BE2C (cell line): ENCODE measurements at regions not wholly inside any gene's neighbourhood (a gene's known extent, or its start where the extent isn't known, plus 50 kb on each side); places are given as distances from the start of the nearest gene placed in this dataset.

Source experiments
- DNase-seq: peaks from one replicate; pipeline ENCODE4 v3.0.0-alpha.2; 2020
- H3K27me3 ChIP-seq: fragments of 250-450 bp; sonication (Bioruptor Pico); 2 replicates; pipeline ENCODE4 v1.5.1; 2020; ENCODE audit warnings: mild to moderate bottlenecking
- H3K36me3 ChIP-seq: fragments of 250-450 bp; sonication (Bioruptor Pico); 2 replicates; pipeline ENCODE4 v1.5.1; 2020; ENCODE audit warnings: mild to moderate bottlenecking
- H3K4me1 ChIP-seq: fragments of 250-450 bp; sonication (Bioruptor Pico); 2 replicates; pipeline ENCODE4 v1.5.1; 2020
- H3K4me3 ChIP-seq: 2 replicates; pipeline ENCODE4 v1.5.1; 2011; ENCODE audit warnings: low read depth, low read length
- H3K9me3 ChIP-seq: fragments of 250-450 bp; sonication (Bioruptor Pico); 2 replicates; pipeline ENCODE4 v1.5.1; 2020
- TF ChIP-seq, protein P1 (sequence below): IDR thresholded peaks from 2 replicates; pipeline ENCODE4 v1.5.1; 2012; ENCODE audit warnings: mild to moderate bottlenecking, low read depth, low read length

DNA sequence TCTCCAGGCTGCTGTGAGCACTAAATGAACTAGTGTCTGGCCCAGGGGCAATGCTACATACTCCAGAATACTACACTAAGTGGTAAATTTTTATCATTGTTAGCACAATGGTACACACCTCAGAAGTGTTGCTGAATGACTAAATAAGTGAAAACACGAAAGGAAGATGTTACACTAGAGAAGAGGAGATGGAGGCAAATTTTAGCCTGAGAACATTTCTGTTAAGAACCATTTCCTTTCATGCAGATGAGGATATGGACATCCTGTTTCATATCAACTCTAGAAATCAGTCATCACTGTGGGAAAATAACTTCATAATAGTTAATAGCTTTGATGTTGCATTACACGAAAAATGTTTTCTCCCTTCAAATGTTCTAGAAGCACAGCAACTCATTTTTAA, 117.6 kb upstream of the STK17B start:
- no peaks in the 10 kb centered on the region for H3K9me3 ChIP-seq
- H3K36me3 ChIP-seq, result no peaks in the 10 kb centered on the region
- no peak for DNase-seq
- no peak overlapping the region for H3K4me3 ChIP-seq
- TF ChIP-seq, protein P1, sequence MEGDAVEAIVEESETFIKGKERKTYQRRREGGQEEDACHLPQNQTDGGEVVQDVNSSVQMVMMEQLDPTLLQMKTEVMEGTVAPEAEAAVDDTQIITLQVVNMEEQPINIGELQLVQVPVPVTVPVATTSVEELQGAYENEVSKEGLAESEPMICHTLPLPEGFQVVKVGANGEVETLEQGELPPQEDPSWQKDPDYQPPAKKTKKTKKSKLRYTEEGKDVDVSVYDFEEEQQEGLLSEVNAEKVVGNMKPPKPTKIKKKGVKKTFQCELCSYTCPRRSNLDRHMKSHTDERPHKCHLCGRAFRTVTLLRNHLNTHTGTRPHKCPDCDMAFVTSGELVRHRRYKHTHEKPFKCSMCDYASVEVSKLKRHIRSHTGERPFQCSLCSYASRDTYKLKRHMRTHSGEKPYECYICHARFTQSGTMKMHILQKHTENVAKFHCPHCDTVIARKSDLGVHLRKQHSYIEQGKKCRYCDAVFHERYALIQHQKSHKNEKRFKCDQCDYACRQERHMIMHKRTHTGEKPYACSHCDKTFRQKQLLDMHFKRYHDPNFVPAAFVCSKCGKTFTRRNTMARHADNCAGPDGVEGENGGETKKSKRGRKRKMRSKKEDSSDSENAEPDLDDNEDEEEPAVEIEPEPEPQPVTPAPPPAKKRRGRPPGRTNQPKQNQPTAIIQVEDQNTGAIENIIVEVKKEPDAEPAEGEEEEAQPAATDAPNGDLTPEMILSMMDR, result no peak
- H3K4me1 ChIP-seq, result no peaks in the 10 kb centered on the region
- no peaks in the 10 kb centered on the region for H3K27me3 ChIP-seq

DNA sequence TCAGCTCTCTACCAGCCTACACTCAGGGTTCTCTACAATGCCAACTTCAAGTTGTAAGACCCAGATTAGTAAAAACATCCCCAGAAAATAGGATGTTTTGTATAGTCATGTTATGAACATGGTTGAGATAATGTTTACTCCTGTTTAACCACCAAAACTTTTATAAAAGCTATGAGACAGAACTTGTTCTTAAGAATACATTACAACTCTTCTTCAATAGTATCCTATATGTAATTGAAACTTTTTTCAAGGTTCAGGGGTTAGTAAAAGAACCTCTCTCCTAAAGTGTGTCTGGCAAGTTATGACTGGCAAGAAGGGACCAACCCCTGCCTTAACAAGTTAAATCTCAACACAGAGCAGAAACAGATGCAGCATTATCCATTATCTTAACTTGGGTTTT, 118.8 kb upstream of the STK17B start:
- DNase-seq, result no peak
- H3K4me1 ChIP-seq, result no peaks in the 10 kb centered on the region
- no peak overlapping the region for H3K4me3 ChIP-seq
- H3K36me3 ChIP-seq, result no peaks in the 10 kb centered on the region
- H3K9me3 ChIP-seq, result no peaks in the 10 kb centered on the region
- TF ChIP-seq, protein P1, result no peak
- H3K27me3 ChIP-seq, result no peaks in the 10 kb centered on the region

DNA sequence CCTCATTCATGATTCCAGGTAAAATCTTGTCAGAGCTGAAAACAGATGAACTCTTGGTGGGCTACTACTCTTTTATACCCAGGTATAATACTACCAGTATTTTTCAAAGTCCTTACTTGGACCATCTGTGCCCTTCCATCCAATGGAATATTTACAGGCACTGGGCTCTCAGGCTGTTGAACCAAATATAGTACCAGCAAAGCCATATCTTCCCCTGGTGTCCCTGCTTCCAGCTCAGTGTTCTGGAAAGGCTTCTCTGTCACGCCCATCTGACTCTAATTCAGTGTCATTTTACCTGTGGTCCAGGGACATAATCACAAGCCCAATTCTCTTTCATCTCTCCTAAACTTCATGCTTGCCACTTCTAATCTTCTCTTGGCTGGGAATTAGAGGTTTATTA, 119.2 kb upstream of the STK17B start:
- Histone ChIP-seq H3K4me1 (no peaks in the 10 kb centered on the region; the same call in 1 of the 2 replicates), H3K27me3 (no peaks in the 10 kb centered on the region), H3K36me3 (no peaks in the 10 kb centered on the region), H3K9me3 (no peaks in the 10 kb centered on the region), H3K4me3 (no peak overlapping the region)
- TF ChIP-seq, protein P1, result no peak
- DNase-seq, result no peak

DNA sequence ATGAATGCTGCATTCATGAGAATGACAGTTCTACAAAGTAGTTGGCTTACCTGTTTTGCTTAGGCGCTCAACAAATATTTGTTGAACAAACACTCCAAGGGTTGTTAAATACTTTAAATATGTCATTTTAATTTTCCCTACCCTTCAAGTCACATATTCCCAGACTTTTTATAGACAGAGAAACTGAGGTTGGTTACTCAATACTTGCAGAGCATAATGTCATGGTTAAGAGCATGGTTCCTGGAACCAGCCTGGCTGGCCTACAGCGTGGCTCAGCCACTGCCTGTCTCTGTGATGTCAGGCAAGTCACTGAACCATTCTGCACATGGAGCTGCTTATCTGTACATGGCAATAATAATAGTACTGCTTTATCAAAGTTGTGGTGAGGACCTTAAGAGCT, 120.0 kb upstream of the STK17B start:
- Histone ChIP-seq H3K4me1 (no peaks in the 10 kb centered on the region; the same call in 1 of the 2 replicates), H3K36me3 (no peaks in the 10 kb centered on the region), H3K27me3 (no peaks in the 10 kb centered on the region), H3K9me3 (no peaks in the 10 kb centered on the region), H3K4me3 (no peak overlapping the region)
- TF ChIP-seq, protein P1, result no peak
- DNase-seq, result no peak

DNA sequence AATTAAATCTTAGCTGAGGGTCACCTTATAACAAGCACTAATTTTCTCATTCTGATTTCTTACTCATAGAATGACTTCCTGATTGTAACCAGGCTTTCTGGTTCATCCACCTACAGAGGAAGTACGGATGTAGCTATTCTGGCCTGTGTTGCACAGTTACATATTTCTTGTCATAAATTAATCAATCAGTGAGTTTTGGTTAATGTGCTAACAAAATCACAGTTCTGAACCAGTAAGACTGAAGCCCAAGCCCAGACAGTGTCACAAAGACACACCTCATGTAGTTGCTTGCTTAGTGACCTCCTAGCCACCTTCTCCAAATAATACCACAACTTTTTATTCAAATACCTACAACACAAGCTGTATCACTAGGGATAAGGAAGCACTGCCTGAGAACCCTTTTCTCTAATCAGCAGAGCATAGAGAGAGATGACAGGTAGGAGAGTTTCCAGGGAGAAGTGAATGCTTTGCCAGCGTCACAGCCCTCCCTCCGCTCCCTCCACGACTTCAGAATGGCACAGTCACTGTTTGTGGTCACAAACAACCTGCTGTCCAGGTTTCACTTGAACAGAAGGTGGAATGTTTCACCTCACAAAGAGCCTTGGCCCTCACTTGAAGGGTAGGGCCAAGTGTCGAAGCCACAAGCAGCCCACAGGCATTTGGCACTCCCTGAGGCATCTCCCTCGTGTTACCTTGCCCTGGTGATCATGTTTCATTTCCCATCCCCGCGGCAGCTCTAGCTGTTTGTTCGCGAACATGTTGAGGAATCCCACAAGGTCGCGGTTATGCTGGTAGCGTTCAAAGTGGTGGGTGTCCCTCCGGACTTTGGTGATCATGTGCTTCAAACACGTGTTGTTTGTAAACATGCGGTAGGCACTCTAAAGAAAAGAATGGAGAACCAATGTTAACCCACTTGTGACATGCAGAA, 120.8 kb upstream of the STK17B start:
- Histone ChIP-seq H3K36me3 (no peaks in the 10 kb centered on the region), H3K4me3 (no peak overlapping the region), H3K27me3 (no peaks in the 10 kb centered on the region), H3K9me3 (no peaks in the 10 kb centered on the region), H3K4me1 (no peaks in the 10 kb centered on the region; the same call in 1 of the 2 replicates)
- TF ChIP-seq, protein P1, result no peak
- DNase-seq, result no peak

DNA sequence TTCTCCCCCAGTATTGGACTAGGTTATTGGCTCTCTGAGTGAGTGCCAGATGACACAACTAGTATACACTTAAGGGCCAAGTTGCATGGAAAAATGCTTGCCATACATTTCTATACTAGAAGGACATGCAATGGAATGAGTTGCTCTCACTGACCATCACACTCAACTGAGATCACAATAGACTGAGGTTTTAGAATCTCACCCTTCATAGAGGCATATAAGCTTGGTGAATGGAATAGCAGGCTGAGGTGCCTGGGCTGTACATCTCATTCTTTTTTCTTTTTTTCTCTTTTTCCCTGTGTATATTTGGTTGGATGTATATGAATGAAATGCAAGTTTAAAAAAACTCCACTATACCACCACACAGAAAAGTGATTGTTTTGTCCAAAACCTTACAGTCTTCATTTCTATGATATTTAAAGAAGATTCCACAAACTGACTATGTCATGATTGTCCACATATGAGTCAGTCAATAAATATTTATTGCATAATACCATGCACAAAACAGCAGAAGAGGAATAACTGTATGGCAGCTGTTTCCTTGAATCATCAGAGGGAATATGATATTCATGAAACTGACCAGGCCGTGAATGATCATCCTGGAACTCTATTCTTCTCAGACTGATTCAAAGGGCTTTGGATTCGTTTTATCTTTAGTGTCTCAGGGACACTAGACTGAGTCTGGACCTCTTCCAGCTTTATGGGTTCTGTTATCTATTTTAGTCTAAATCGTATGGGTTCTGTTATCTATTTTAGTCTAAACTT, 122.6 kb upstream of the STK17B start:
- H3K4me1 ChIP-seq, result no peaks in the 10 kb centered on the region; the same call in 1 of the 2 replicates
- no peak overlapping the region for H3K4me3 ChIP-seq
- no peaks in the 10 kb centered on the region for H3K27me3 ChIP-seq
- no peaks in the 10 kb centered on the region for H3K36me3 ChIP-seq
- DNase-seq, result no peak
- TF ChIP-seq, protein P1, result no peak
- no peaks in the 10 kb centered on the region for H3K9me3 ChIP-seq
